Activated CD4-positive, alpha-beta memory T cell treated with anti-CD3 and anti-CD28 coated beads for 36 hours (primary cell): ENCODE measurements at regions not wholly inside any gene's neighbourhood (a gene's known extent, or its start where the extent isn't known, plus 50 kb on each side); places are given as distances from the start of the nearest gene placed in this dataset.
"Not testable (repeated sequence)": the region's sequence is repeated elsewhere in the genome, so short reads cannot be mapped to it uniquely, and the experiment has no call there.

Experiments
- CTCF ChIA-PET: fragments of 350-600 bp; sonication (Branson Sonifier 250); formaldehyde crosslinking; loops from one replicate; lab custom pipeline; 2021; ENCODE audit warnings: antibody characterized with exemption, inconsistent platforms; lab: Charles Lee
- POLR2A ChIA-PET: fragments of 350-600 bp; sonication (Branson Sonifier 250); formaldehyde crosslinking; loops from one replicate; lab custom pipeline; 2021; ENCODE audit warnings: antibody characterized with exemption; lab: Charles Lee
- DNase-seq: peaks from one replicate; pipeline ENCODE4 v3.0.0-alpha.2; 2020
- H3K27ac Mint-ChIP-seq: one replicate; pipeline ENCODE4 v1.8.0; 2021; ENCODE audit warnings: mixed read lengths
- H3K27me3 Mint-ChIP-seq: one replicate; pipeline ENCODE4 v1.8.0; 2021; ENCODE audit warnings: mixed read lengths
- H3K36me3 Mint-ChIP-seq: one replicate; pipeline ENCODE4 v1.8.0; 2021; ENCODE audit warnings: mixed read lengths
- H3K4me1 Mint-ChIP-seq: one replicate; pipeline ENCODE4 v1.8.0; 2021; ENCODE audit warnings: low read depth, mixed read lengths
- H3K4me3 Mint-ChIP-seq: one replicate; pipeline ENCODE4 v1.8.0; 2021; ENCODE audit warnings: mild to moderate bottlenecking, mixed read lengths
- H3K9me3 Mint-ChIP-seq: one replicate; pipeline ENCODE4 v1.8.0; 2021; ENCODE audit warnings: mixed read lengths
- intact Hi-C: fragments of 100-400 bp; cut with micrococcal nuclease; formaldehyde crosslinking; loops from one replicate; pipeline ENCODE4 v1.15.1; 2023

GRCh38 chr2:90093571-90094270 lies 1402.2 kb downstream of the RPIA start:
- POLR2A ChIA-PET, intact Hi-C loops: not testable (repeated sequence)

DNA sequence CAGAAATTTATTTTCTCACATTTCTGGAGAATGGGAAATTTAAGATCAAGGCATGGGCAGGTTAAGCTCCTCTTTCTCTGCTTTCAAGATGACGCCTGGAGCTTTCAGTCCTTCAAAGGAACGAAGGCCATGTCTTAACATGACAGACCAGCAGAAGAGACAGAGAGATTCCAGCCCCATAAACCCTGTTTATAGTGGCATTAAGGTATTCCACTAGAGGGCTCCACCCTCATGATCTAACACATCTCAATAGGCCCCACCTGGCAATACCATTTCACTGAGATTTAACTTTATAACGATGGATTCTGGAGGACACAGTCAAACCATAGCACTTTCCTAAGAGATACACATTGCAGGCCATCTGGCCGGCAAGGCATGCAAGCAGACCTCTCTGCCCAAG lies 1406.1 kb downstream of the RPIA start:
- H3K36me3 Mint-ChIP-seq, DNase-seq, intact Hi-C loops, POLR2A ChIA-PET, H3K4me3 Mint-ChIP-seq, H3K27ac Mint-ChIP-seq, H3K9me3 Mint-ChIP-seq, H3K4me1 Mint-ChIP-seq, CTCF ChIA-PET, H3K27me3 Mint-ChIP-seq: not testable (repeated sequence)

More at GRCh38 chr2:90093571-90094270, 1402.2 kb downstream of the RPIA start:
- H3K27me3 Mint-ChIP-seq, H3K27ac Mint-ChIP-seq, DNase-seq, H3K9me3 Mint-ChIP-seq, H3K4me1 Mint-ChIP-seq, H3K36me3 Mint-ChIP-seq, H3K4me3 Mint-ChIP-seq, CTCF ChIA-PET: not testable (repeated sequence)

DNA sequence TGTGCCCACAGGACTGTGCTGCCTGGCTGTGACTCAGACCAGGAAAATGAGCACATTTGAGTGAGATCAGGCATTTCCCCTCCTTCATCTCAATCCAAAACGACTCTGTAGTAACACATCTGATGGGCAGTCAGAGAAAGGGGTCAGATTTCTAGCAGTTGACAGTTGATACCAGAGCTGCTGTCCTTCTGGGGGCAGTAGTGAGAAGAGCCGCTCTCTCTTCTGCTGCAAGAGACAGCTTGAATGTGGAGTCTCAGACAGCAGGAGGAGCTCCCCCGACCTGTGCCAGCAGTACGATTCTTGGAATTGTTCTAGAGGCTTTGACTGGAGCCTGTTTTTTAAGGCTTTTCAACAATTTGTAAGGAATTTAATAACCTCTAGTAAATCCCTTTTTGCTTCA lies 1413.7 kb downstream of the RPIA start:
- H3K9me3 Mint-ChIP-seq, intact Hi-C loops, DNase-seq, H3K4me1 Mint-ChIP-seq, POLR2A ChIA-PET, H3K27ac Mint-ChIP-seq, H3K36me3 Mint-ChIP-seq, H3K27me3 Mint-ChIP-seq, CTCF ChIA-PET, H3K4me3 Mint-ChIP-seq: not testable (repeated sequence)

- DNase-seq, H3K36me3 Mint-ChIP-seq, H3K27ac Mint-ChIP-seq, intact Hi-C loops, H3K4me3 Mint-ChIP-seq, H3K27me3 Mint-ChIP-seq, POLR2A ChIA-PET, H3K4me1 Mint-ChIP-seq, H3K9me3 Mint-ChIP-seq, CTCF ChIA-PET: not testable (repeated sequence)
These were observed 1431.9 kb downstream of the RPIA start for GRCh38 chr2:90123409-90123808.

GRCh38 chr2:90139046-90139445 lies 1447.6 kb downstream of the RPIA start:
- H3K4me1 Mint-ChIP-seq, H3K36me3 Mint-ChIP-seq, DNase-seq, POLR2A ChIA-PET, H3K27me3 Mint-ChIP-seq, CTCF ChIA-PET, intact Hi-C loops, H3K9me3 Mint-ChIP-seq, H3K27ac Mint-ChIP-seq, H3K4me3 Mint-ChIP-seq: not testable (repeated sequence)

DNA sequence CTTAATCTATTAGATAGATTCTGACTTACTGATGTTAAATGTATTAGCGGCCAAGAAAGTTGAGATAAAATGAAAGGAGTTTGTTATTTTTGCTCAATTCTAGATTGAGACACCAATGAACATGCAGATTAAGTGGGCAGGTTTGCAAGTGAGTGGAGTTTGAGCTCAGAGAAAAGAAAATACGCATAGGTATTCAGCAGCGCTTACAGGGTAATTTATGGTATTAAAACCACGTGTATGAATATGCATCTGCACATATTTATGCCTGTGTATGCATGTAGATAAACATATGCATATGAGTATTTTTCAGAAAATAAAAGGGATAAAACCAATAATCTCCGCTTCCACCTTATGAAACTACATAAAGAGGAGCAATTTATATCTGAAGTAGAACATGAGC lies 1450.1 kb downstream of the RPIA start:
- intact Hi-C loops, H3K36me3 Mint-ChIP-seq, CTCF ChIA-PET, POLR2A ChIA-PET, H3K27ac Mint-ChIP-seq, H3K9me3 Mint-ChIP-seq, H3K4me3 Mint-ChIP-seq, H3K27me3 Mint-ChIP-seq, H3K4me1 Mint-ChIP-seq, DNase-seq: not testable (repeated sequence)

- DNase-seq, intact Hi-C loops, H3K4me1 Mint-ChIP-seq, H3K4me3 Mint-ChIP-seq, H3K9me3 Mint-ChIP-seq, H3K27ac Mint-ChIP-seq, CTCF ChIA-PET, POLR2A ChIA-PET, H3K27me3 Mint-ChIP-seq, H3K36me3 Mint-ChIP-seq: not testable (repeated sequence)
These were observed 1460.3 kb downstream of the RPIA start for GRCh38 chr2:90151805-90152204.

DNA sequence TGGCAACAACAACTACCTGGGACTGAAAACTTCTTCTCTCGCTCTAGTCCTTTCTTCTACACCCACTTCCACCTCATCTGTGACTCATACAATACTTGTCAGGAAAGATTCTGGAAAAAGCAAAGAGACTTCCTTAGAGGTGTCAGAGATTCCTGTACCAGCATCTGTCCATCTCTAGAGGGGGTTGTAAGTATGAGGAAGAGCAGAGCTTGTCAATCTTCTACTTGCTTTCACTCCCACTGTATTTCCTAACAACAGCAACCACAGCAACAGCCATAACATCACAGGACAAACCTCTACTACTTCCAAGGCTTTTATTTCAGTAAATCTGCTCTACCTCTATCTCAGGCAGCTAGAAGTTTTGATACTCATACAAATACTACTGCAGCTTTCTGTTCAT lies 1479.5 kb downstream of the RPIA start:
- H3K9me3 Mint-ChIP-seq, H3K27me3 Mint-ChIP-seq, H3K27ac Mint-ChIP-seq, H3K36me3 Mint-ChIP-seq, POLR2A ChIA-PET, intact Hi-C loops, H3K4me3 Mint-ChIP-seq, CTCF ChIA-PET, H3K4me1 Mint-ChIP-seq, DNase-seq: not testable (repeated sequence)

DNA sequence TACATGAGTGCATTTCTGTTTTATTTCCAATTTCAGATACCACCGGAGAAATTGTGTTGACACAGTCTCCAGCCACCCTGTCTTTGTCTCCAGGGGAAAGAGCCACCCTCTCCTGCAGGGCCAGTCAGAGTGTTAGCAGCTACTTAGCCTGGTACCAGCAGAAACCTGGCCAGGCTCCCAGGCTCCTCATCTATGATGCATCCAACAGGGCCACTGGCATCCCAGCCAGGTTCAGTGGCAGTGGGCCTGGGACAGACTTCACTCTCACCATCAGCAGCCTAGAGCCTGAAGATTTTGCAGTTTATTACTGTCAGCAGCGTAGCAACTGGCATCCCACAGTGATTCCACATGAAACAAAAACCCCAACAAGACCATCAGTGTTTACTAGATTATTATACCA lies 1481.6 kb downstream of the RPIA start:
- H3K27ac Mint-ChIP-seq, POLR2A ChIA-PET, H3K4me1 Mint-ChIP-seq, CTCF ChIA-PET, DNase-seq, H3K36me3 Mint-ChIP-seq, H3K27me3 Mint-ChIP-seq, intact Hi-C loops, H3K9me3 Mint-ChIP-seq, H3K4me3 Mint-ChIP-seq: not testable (repeated sequence)

GRCh38 chr2:90179591-90179990 lies 1488.1 kb downstream of the RPIA start:
- H3K4me1 Mint-ChIP-seq, H3K36me3 Mint-ChIP-seq, intact Hi-C loops, H3K27me3 Mint-ChIP-seq, CTCF ChIA-PET, H3K4me3 Mint-ChIP-seq, H3K9me3 Mint-ChIP-seq, POLR2A ChIA-PET, DNase-seq, H3K27ac Mint-ChIP-seq: not testable (repeated sequence)

- ChIA-PET POLR2A (no interaction called here), CTCF (no interaction called here)
- Mint-ChIP-seq H3K9me3 (peaks cover 2% of the 10 kb centered on the region), H3K36me3 (no peaks in the 10 kb centered on the region), H3K27me3 (no peaks in the 10 kb centered on the region), H3K27ac (no peak overlapping the region), H3K4me3 (no peak overlapping the region), H3K4me1 (no peaks in the 10 kb centered on the region)
- no peak for DNase-seq
- intact Hi-C loops: no loop called here
These were observed 1516.1 kb downstream of the RPIA start for GRCh38 chr2:90207454-90208058.

DNA sequence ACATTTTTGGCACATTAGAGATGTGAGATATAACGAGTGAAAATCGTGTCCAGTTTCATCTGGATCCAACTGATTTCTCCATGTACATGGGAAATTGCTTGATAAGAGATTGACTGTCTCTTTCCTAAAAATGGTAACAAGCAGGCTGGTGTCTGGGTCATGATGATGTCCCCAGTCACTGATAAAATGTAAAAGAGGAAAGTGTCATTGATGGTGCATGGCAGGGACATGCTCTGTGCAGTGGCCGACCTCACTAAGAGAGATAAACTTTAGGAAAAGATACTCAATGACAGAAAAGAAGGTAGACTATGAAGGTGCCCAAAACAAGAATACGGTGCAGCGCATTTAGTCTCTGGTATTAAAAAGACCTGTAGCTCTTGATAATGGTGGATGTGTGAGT lies 1517.5 kb downstream of the RPIA start:
- ChIA-PET POLR2A (no interaction called here), CTCF (no interaction called here)
- H3K9me3 Mint-ChIP-seq: no peaks in the 10 kb centered on the region
- no peak overlapping the region for H3K4me3 Mint-ChIP-seq
- H3K4me1 Mint-ChIP-seq: no peaks in the 10 kb centered on the region
- intact Hi-C loops: no loop called here
- no peaks in the 10 kb centered on the region for H3K36me3 Mint-ChIP-seq
- no peak for DNase-seq
- no peaks in the 10 kb centered on the region for H3K27me3 Mint-ChIP-seq
- no peak overlapping the region for H3K27ac Mint-ChIP-seq

- DNase-seq: no peak
- Mint-ChIP-seq H3K9me3 (no peaks in the 10 kb centered on the region), H3K36me3 (no peaks in the 10 kb centered on the region), H3K27ac (no peak overlapping the region), H3K27me3 (no peaks in the 10 kb centered on the region), H3K4me1 (no peaks in the 10 kb centered on the region), H3K4me3 (no peak overlapping the region)
- intact Hi-C loops: no loop called here
- ChIA-PET POLR2A (no interaction called here), CTCF (no interaction called here)
These were observed 1518.3 kb downstream of the RPIA start for GRCh38 chr2:90209806-90210205.
